OCI-LY1 (cell line): ENCODE measurements at regions not wholly inside any gene's neighbourhood (a gene's known extent, or its start where the extent isn't known, plus 50 kb on each side); places are given as distances from the start of the nearest gene placed in this dataset.

ENCODE experiments used
- H2AFZ ChIP-seq: fragments of 200-600 bp; sonication (generic), shearing (Covaris generic); 2 replicates; pipeline ENCODE4 v1.6.0; 2014; ENCODE audit warnings: antibody characterized with exemption, mild to moderate bottlenecking, low read length
- H3F3A ChIP-seq: fragments of 200-600 bp; sonication (generic), shearing (Covaris generic); 2 replicates; pipeline ENCODE4 v1.6.0; 2014; ENCODE audit warnings: mild to moderate bottlenecking, antibody characterized with exemption, low read length, moderate library complexity; ENCODE audit not compliant: insufficient read depth
- H3K27ac ChIP-seq: fragments of 200-600 bp; sonication (generic); 2 replicates; pipeline ENCODE4 v1.5.1; 2014; ENCODE audit warnings: low read length, mixed run types, mild to moderate bottlenecking, low read depth; ENCODE audit not compliant: poor library complexity, severe bottlenecking
- H3K27me3 ChIP-seq: fragments of 200-600 bp; sonication (generic); 2 replicates; pipeline ENCODE4 v1.6.0; 2014; ENCODE audit warnings: antibody characterized with exemption, mild to moderate bottlenecking, low read length, moderate library complexity; ENCODE audit not compliant: insufficient read depth
- H3K36me3 ChIP-seq: fragments of 200-600 bp; sonication (generic); 2 replicates; pipeline ENCODE4 v1.6.1; 2014; ENCODE audit warnings: mild to moderate bottlenecking, antibody characterized with exemption, low read length, moderate library complexity, mixed read lengths; ENCODE audit not compliant: insufficient read depth
- H3K4me1 ChIP-seq: fragments of 200-600 bp; sonication (generic); 2 replicates; pipeline ENCODE4 v1.5.1; 2014; ENCODE audit warnings: mild to moderate bottlenecking, low read length, moderate library complexity; ENCODE audit not compliant: insufficient read depth, severe bottlenecking
- H3K4me2 ChIP-seq: fragments of 200-600 bp; sonication (generic), shearing (Covaris generic); 2 replicates; pipeline ENCODE4 v1.6.1; 2014; ENCODE audit warnings: low read length
- H3K4me3 ChIP-seq: fragments of 200-600 bp; sonication (generic); 2 replicates; pipeline ENCODE4 v1.5.1; 2014; ENCODE audit warnings: low read length, low read depth, mild to moderate bottlenecking, mixed read lengths; ENCODE audit not compliant: poor library complexity, severe bottlenecking
- H3K79me2 ChIP-seq: fragments of 200-600 bp; shearing (Covaris generic); 2 replicates; pipeline ENCODE4 v1.6.1; 2016; ENCODE audit warnings: mixed run types, low read length, mixed read lengths; ENCODE audit not compliant: insufficient read depth
- H3K9ac ChIP-seq: fragments of 200-600 bp; sonication (generic), shearing (Covaris generic); 2 replicates; pipeline ENCODE4 v1.6.1; 2014; ENCODE audit warnings: mild to moderate bottlenecking, low read length, mixed read lengths
- H3K9me2 ChIP-seq: fragments of 200-600 bp; sonication (generic), shearing (Covaris generic); 2 replicates; pipeline ENCODE4 v1.6.1; 2014; ENCODE audit warnings: low read depth, mild to moderate bottlenecking, low read length, mixed read lengths
- H3K9me3 ChIP-seq: fragments of 200-600 bp; shearing (Covaris generic); 2 replicates; pipeline ENCODE4 v1.6.1; 2014; ENCODE audit warnings: low read length, mixed read lengths
- H4K20me1 ChIP-seq: fragments of 200-600 bp; sonication (generic), shearing (Covaris generic); 2 replicates; pipeline ENCODE4 v1.6.0; 2016; ENCODE audit warnings: mild to moderate bottlenecking, low read length; ENCODE audit not compliant: insufficient read depth
- EZH2 ChIP-seq: fragments of 200-600 bp; sonication (generic), shearing (Covaris generic); IDR thresholded peaks from 2 replicates; pipeline ENCODE4 v1.8.0; 2017; ENCODE audit warnings: borderline replicate concordance, mixed run types, mild to moderate bottlenecking, antibody characterized with exemption, low read length, moderate library complexity, mixed read lengths
- TF ChIP-seq, protein P1 (sequence below): fragments of 200-600 bp; sonication (generic), shearing (Covaris generic); IDR thresholded peaks from 2 replicates; pipeline ENCODE4 v1.5.1; 2017; ENCODE audit warnings: mild to moderate bottlenecking, antibody characterized with exemption, low read length, moderate library complexity, mixed read lengths

DNA sequence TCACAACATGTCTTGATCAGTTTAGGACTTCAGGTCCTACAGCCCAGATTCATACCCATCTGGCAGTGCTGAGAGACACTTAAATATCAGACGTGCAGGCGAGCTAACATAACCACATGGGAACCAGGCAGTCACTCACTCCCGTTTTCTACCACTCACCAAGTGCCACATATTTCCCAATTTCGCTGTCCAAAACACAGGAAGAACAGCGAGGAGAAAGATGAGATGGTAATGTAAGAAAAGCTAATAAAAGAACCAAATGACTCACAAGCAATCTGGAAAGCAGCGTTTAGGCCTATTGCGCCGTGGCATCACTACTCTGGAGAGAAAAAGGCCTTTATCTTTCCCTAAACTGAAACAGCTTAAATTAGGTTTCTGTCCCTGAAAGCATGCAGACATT is 647.8 kb upstream of the SLC39A10 start:
- no peak overlapping the region for H2AFZ ChIP-seq

DNA sequence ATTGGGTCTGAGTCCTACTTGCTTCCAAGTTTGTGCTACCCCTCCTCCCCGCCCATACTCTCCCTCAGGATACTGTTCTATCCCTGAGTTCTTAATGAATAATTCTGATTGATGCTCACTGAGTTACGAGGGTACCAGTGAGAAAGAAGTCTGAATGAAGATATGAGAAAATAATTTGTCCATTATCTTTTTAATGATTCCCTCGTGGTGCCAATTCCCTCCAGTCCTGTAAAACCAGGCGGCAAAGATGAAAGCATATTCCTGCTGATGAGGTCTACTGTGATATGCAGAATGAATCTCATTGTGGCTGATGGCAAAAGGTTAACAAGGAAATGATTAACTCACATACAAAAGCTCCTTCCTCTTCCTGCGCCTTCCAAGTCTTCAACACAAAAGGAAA is 650.2 kb upstream of the SLC39A10 start:
- Histone ChIP-seq H3K4me1 (no peaks in the 10 kb centered on the region), H3K36me3 (no peaks in the 10 kb centered on the region), H3K4me2 (no peak overlapping the region), H3F3A (no peaks in the 10 kb centered on the region), H3K79me2 (no peaks in the 10 kb centered on the region), H2AFZ (no peak overlapping the region), H3K9me3 (no peaks in the 10 kb centered on the region), H3K4me3 (no peak overlapping the region), H4K20me1 (no peaks in the 10 kb centered on the region), H3K27ac (no peak overlapping the region), H3K9ac (no peak overlapping the region), H3K27me3 (no peaks in the 10 kb centered on the region), H3K9me2 (no peaks in the 10 kb centered on the region)
- TF ChIP-seq, protein P1, sequence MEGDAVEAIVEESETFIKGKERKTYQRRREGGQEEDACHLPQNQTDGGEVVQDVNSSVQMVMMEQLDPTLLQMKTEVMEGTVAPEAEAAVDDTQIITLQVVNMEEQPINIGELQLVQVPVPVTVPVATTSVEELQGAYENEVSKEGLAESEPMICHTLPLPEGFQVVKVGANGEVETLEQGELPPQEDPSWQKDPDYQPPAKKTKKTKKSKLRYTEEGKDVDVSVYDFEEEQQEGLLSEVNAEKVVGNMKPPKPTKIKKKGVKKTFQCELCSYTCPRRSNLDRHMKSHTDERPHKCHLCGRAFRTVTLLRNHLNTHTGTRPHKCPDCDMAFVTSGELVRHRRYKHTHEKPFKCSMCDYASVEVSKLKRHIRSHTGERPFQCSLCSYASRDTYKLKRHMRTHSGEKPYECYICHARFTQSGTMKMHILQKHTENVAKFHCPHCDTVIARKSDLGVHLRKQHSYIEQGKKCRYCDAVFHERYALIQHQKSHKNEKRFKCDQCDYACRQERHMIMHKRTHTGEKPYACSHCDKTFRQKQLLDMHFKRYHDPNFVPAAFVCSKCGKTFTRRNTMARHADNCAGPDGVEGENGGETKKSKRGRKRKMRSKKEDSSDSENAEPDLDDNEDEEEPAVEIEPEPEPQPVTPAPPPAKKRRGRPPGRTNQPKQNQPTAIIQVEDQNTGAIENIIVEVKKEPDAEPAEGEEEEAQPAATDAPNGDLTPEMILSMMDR: no peak
- TF ChIP-seq EZH2: no peak

More for the DNA sequence above, 647.8 kb upstream of the SLC39A10 start:
- Histone ChIP-seq H3K27ac (no peak overlapping the region), H3K4me3 (no peak overlapping the region), H3K27me3 (no peaks in the 10 kb centered on the region), H3K4me1 (no peaks in the 10 kb centered on the region), H3F3A (no peaks in the 10 kb centered on the region), H3K36me3 (no peaks in the 10 kb centered on the region), H3K9me2 (no peaks in the 10 kb centered on the region), H3K9me3 (no peaks in the 10 kb centered on the region), H4K20me1 (no peaks in the 10 kb centered on the region), H3K4me2 (no peak overlapping the region), H3K79me2 (no peaks in the 10 kb centered on the region), H3K9ac (no peak overlapping the region)
- TF ChIP-seq EZH2: no peak
- TF ChIP-seq, protein P1: no peak

DNA sequence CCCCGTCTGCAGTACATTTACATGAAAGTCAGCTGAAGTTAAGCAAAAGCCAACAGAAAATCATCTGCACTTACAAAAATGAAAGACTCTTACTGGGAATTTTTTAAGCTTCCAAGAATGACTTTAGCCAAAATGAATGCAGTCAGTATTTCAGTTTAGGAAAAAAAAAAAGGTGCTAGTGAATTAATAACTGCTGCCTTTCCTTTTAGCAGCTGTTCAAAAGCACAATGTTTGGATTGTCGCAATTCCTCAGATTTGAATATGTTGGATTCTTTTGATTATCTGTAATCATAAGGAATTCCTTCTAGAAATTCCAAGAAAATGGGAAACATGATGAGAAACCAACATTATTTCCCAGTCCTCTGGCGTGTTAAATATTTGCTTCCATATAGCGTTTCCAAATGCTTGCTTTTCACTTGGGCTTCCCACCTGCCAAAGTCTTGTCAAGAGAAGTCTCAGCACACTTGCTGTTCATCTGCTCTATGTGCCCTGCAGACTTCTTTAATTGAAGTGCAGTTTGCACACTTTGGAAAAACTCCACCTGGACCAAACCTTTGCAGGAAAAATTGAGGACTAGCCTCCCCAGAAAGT is 653.0 kb upstream of the SLC39A10 start:
- Histone ChIP-seq H3F3A (no peaks in the 10 kb centered on the region), H4K20me1 (no peaks in the 10 kb centered on the region), H3K9me2 (no peaks in the 10 kb centered on the region), H3K4me1 (no peaks in the 10 kb centered on the region), H3K4me2 (no peak overlapping the region), H3K4me3 (no peak overlapping the region), H3K36me3 (no peaks in the 10 kb centered on the region), H3K9ac (no peak overlapping the region), H3K9me3 (no peaks in the 10 kb centered on the region), H3K79me2 (no peaks in the 10 kb centered on the region), H2AFZ (no peak overlapping the region), H3K27me3 (no peaks in the 10 kb centered on the region), H3K27ac (no peak overlapping the region)
- no peak for TF ChIP-seq EZH2
- TF ChIP-seq, protein P1: no peak
